Prostate gland (tissue), 2 donors: ENCODE measurements at regions not wholly inside any gene's neighbourhood (a gene's known extent, or its start where the extent isn't known, plus 50 kb on each side); places are given as distances from the start of the nearest gene placed in this dataset.
"Not testable (repeated sequence)": the region's sequence is repeated elsewhere in the genome, so short reads cannot be mapped to it uniquely, and the experiment has no call there.

Experiments used
- POLR2A ChIP-seq: fragments of 450-650 bp; IDR thresholded peaks from one replicate; pipeline ENCODE4 v1.6.1; 2016; ENCODE audit warnings: antibody characterized with exemption, mild to moderate bottlenecking
- POLR2AphosphoS5 ChIP-seq: sonication (generic); formaldehyde crosslinking; IDR thresholded peaks from one replicate; pipeline ENCODE4 v1.6.1; 2017; ENCODE audit warnings: antibody characterized with exemption
- TF ChIP-seq, protein P1 (sequence below), 4 experiments: fragments of 200-600 bp in 2 of 4; fragments of 450-650 bp in 2 of 4; sonication (generic) in 2 of 4; IDR thresholded peaks; 1 replicate in 3 of 4; 2 replicates in 1 of 4; pipeline ENCODE4 v1.5.1; 2016 to 2019; ENCODE audit warnings: antibody characterized with exemption in 4 of 4, mild to moderate bottlenecking in 2 of 4, moderate library complexity in 2 of 4

DNA sequence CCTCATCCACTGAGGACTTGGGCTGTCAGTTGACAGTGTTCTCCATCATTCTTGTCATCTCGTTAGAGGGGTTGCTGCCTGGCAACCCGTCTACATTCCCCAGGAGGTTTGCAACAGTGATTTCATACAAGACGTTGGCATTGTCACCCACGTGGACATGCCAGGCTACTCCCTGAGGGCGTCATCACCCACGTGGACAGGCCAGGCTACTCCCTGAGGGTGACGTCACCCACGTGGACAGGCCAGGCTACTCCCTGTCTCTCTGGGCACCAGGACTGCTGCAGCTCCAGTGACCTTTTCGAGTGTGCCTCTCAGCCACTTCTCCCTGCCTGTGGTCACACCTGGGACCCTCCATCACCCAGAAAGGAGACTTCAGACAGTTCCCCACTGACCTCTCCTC is 212.1 kb upstream of the NUPR2 start:
- not testable (repeated sequence) for TF ChIP-seq POLR2A, POLR2AphosphoS5
- TF ChIP-seq, protein P1, sequence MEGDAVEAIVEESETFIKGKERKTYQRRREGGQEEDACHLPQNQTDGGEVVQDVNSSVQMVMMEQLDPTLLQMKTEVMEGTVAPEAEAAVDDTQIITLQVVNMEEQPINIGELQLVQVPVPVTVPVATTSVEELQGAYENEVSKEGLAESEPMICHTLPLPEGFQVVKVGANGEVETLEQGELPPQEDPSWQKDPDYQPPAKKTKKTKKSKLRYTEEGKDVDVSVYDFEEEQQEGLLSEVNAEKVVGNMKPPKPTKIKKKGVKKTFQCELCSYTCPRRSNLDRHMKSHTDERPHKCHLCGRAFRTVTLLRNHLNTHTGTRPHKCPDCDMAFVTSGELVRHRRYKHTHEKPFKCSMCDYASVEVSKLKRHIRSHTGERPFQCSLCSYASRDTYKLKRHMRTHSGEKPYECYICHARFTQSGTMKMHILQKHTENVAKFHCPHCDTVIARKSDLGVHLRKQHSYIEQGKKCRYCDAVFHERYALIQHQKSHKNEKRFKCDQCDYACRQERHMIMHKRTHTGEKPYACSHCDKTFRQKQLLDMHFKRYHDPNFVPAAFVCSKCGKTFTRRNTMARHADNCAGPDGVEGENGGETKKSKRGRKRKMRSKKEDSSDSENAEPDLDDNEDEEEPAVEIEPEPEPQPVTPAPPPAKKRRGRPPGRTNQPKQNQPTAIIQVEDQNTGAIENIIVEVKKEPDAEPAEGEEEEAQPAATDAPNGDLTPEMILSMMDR (IDR thresholded peaks at IDR 0.05) = not testable (repeated sequence)
